IMR-90 (cell line): ENCODE measurements at regions not wholly inside any gene's neighbourhood (a gene's known extent, or its start where the extent isn't known, plus 50 kb on each side); places are given as distances from the start of the nearest gene placed in this dataset.

Experiments used
- ATAC-seq: fragments of 200-7000 bp; cut with Tn5 transposase; 2 replicates; pipeline ENCODE4 v1.9.1; 2020; ENCODE audit warnings: low read depth, mild to moderate bottlenecking, moderate library complexity
- BruUV-seq: library from RNA; stranded (reverse); fragments of 400-500 nt; replicated peaks from 2 replicates; lab custom pipeline; 2021; lab: Mats Ljungman, UMichigan
- CTCF ChIA-PET: fragments of 300-600 bp; formaldehyde crosslinking; extraction: SDS; loops from one replicate; lab custom pipeline; 2021; ENCODE audit warnings: antibody characterized with exemption; lab: Yijun Ruan, JAX
- POLR2A ChIA-PET: fragments of 300-600 bp; sonication (Branson Sonifier 250); formaldehyde crosslinking; loops from one replicate; lab custom pipeline; 2022; ENCODE audit warnings: antibody characterized with exemption; ENCODE audit not compliant: unreplicated experiment; lab: Charles Lee
- DNase-seq: peaks from one replicate; pipeline ENCODE4 v3.0.0; 2013
- H2AFZ ChIP-seq: replicated peaks from 2 replicates; pipeline ENCODE3; 2013; ENCODE audit warnings: low read length, mild to moderate bottlenecking; ENCODE audit not compliant: poor library complexity
- H2AK5ac ChIP-seq: 2 replicates; pipeline ENCODE4 v1.6.1; 2013; ENCODE audit warnings: low read depth, low read length, inconsistent platforms
- H2AK9ac ChIP-seq: replicated peaks from 2 replicates; pipeline ENCODE3; 2013; ENCODE audit warnings: mild to moderate bottlenecking, low read depth, low read length, moderate library complexity; ENCODE audit not compliant: poor library complexity
- H2BK120ac ChIP-seq: 2 replicates; pipeline ENCODE4 v1.6.1; 2013; ENCODE audit warnings: low read depth, low read length, inconsistent platforms
- H2BK15ac ChIP-seq: 3 replicates; pipeline ENCODE4 v1.6.1; 2013; ENCODE audit warnings: low read depth, low read length, inconsistent platforms
- H2BK20ac ChIP-seq: 2 replicates; pipeline ENCODE4 v1.6.1; 2013; ENCODE audit warnings: low read depth, mild to moderate bottlenecking, inconsistent platforms, low read length, moderate library complexity
- H2BK5ac ChIP-seq: 2 replicates; pipeline ENCODE4 v1.6.1; 2013; ENCODE audit warnings: mild to moderate bottlenecking, low read depth, low read length, inconsistent platforms; ENCODE audit not compliant: poor library complexity, severe bottlenecking
- H3K14ac ChIP-seq: replicated peaks from 2 replicates; pipeline ENCODE4 v1.6.1; 2013; ENCODE audit warnings: low read depth, low read length, inconsistent platforms
- H3K18ac ChIP-seq: 2 replicates; pipeline ENCODE4 v1.6.1; 2013; ENCODE audit warnings: low read depth, low read length, control low read depth
- H3K23ac ChIP-seq: 2 replicates; pipeline ENCODE4 v1.6.1; 2013; ENCODE audit warnings: low read depth, low read length, inconsistent platforms
- H3K27ac ChIP-seq: 2 replicates; pipeline ENCODE4 v1.5.1; 2013; ENCODE audit warnings: mild to moderate bottlenecking, control low read depth, low read length; ENCODE audit not compliant: insufficient read depth
- H3K27me3 ChIP-seq: 2 replicates; pipeline ENCODE4 v1.6.1; 2013; ENCODE audit warnings: low read length; ENCODE audit not compliant: control insufficient read depth, insufficient read depth
- H3K36me3 ChIP-seq: 2 replicates; pipeline ENCODE4 v1.6.1; 2013; ENCODE audit warnings: low read length, mixed read lengths; ENCODE audit not compliant: control insufficient read depth, insufficient read depth
- H3K4ac ChIP-seq: 2 replicates; pipeline ENCODE4 v1.6.1; 2013; ENCODE audit warnings: low read depth, low read length, inconsistent platforms
- H3K4me1 ChIP-seq: 2 replicates; pipeline ENCODE4 v1.6.1; 2013; ENCODE audit warnings: low read length, mixed read lengths; ENCODE audit not compliant: control insufficient read depth, insufficient read depth
- H3K4me2 ChIP-seq: 2 replicates; pipeline ENCODE4 v1.6.1; 2013; ENCODE audit warnings: low read depth, mild to moderate bottlenecking, control low read depth, low read length, moderate library complexity
- H3K4me3 ChIP-seq: 2 replicates; pipeline ENCODE4 v1.5.1; 2013; ENCODE audit warnings: low read depth, mild to moderate bottlenecking, control low read depth, low read length, moderate library complexity; ENCODE audit not compliant: insufficient read depth
- H3K56ac ChIP-seq: 2 replicates; pipeline ENCODE4 v1.6.1; 2013; ENCODE audit warnings: low read length, inconsistent platforms; ENCODE audit not compliant: insufficient read depth; ENCODE audit errors: extremely low read depth
- H3K79me1 ChIP-seq, 2 experiments: 2 replicates each; pipeline ENCODE4 v1.6.1; 2013; ENCODE audit warnings: low read length in 2 of 2, inconsistent platforms in 1 of 2, low read depth in 1 of 2
- H3K9ac ChIP-seq: 2 replicates; pipeline ENCODE4 v1.6.1; 2013; ENCODE audit warnings: low read depth, low read length, control low read depth
- H3K9me1 ChIP-seq: 2 replicates; pipeline ENCODE4 v1.6.1; 2013; ENCODE audit warnings: low read length, inconsistent platforms; ENCODE audit not compliant: insufficient read depth
- H3K9me3 ChIP-seq: 2 replicates; pipeline ENCODE4 v1.6.1; 2013; ENCODE audit warnings: low read length; ENCODE audit not compliant: control insufficient read depth, insufficient read depth
- H4K20me1 ChIP-seq: 2 replicates; pipeline ENCODE4 v1.6.1; 2013; ENCODE audit warnings: low read length, inconsistent platforms; ENCODE audit not compliant: insufficient read depth
- H4K5ac ChIP-seq: 2 replicates; pipeline ENCODE4 v1.6.1; 2013; ENCODE audit warnings: mild to moderate bottlenecking, low read depth, low read length, control low read depth
- H4K8ac ChIP-seq, 2 experiments: 2 replicates each; pipeline ENCODE4 v1.6.1; 2013; ENCODE audit warnings: low read depth in 2 of 2, low read length in 2 of 2, control low read depth in 1 of 2, inconsistent platforms in 1 of 2
- H4K91ac ChIP-seq: 2 replicates; pipeline ENCODE4 v1.6.1; 2013; ENCODE audit warnings: low read depth, low read length, inconsistent platforms; ENCODE audit not compliant: insufficient read depth
- BHLHE40 ChIP-seq: fragments of 150-350 bp; IDR thresholded peaks from 2 replicates; pipeline ENCODE4 v1.6.1; 2016; ENCODE audit warnings: mild to moderate bottlenecking, low read depth, low read length
- CEBPB ChIP-seq: IDR thresholded peaks from 2 replicates; pipeline ENCODE4 v1.6.1; 2012; ENCODE audit warnings: low read depth, low read length, improper control_type of control experiment
- CHD1 ChIP-seq: IDR thresholded peaks from 2 replicates; pipeline ENCODE4 v1.6.1; 2012; ENCODE audit warnings: low read depth, low read length, improper control_type of control experiment
- FOS ChIP-seq: fragments of 150-350 bp; IDR thresholded peaks from 2 replicates; pipeline ENCODE4 v1.6.1; 2016; ENCODE audit warnings: low read depth, low read length
- MAFK ChIP-seq: IDR thresholded peaks from 2 replicates; pipeline ENCODE4 v1.6.1; 2012; ENCODE audit warnings: low read depth, low read length, improper control_type of control experiment
- MAZ ChIP-seq: IDR thresholded peaks from 2 replicates; pipeline ENCODE4 v1.6.1; 2012; ENCODE audit warnings: low read depth, mild to moderate bottlenecking, low read length, improper control_type of control experiment, moderate library complexity, borderline replicate concordance
- NFE2L2 ChIP-seq: fragments of 150-350 bp; IDR thresholded peaks from 2 replicates; pipeline ENCODE4 v1.6.1; 2016; ENCODE audit warnings: low read depth, mild to moderate bottlenecking, low read length
- POLR2A ChIP-seq: IDR thresholded peaks from 2 replicates; pipeline ENCODE4 v1.6.1; 2012; ENCODE audit warnings: mild to moderate bottlenecking, low read depth, low read length
- RFX5 ChIP-seq: IDR thresholded peaks from 2 replicates; pipeline ENCODE4 v1.8.0; 2012; ENCODE audit warnings: low read depth, mild to moderate bottlenecking, low read length, moderate library complexity
- SMC3 ChIP-seq: fragments of 150-350 bp; IDR thresholded peaks from 2 replicates; pipeline ENCODE4 v1.6.1; 2016; ENCODE audit warnings: low read depth, mild to moderate bottlenecking, antibody characterized with exemption, low read length, moderate library complexity
- WGBS, 2 experiments: methylation state at CpG; one replicate each; pipeline versions ENCODE4 v1.1.5 to v1.1.7; 2013; ENCODE audit warnings: missing lambda C conversion rate in 2 of 2; ENCODE audit not compliant: insufficient read length in 1 of 2; ENCODE audit errors: extremely low coverage in 2 of 2; 5-methylcytosine and 5-hydroxymethylcytosine counted together
- dilution Hi-C: fragments of 300-500 bp; cut with HindIII; formaldehyde crosslinking; loops from one replicate; pipeline ENCODE4 v1.14.3; 2018; ENCODE audit warnings: low sequenced_read_pairs; ENCODE audit not compliant: unreplicated experiment
- in situ Hi-C: fragments of 300-500 bp; cut with MboI; formaldehyde crosslinking; loops from 3 replicates; pipeline ENCODE4 v1.14.3; 2019; ENCODE audit warnings: low sequenced_read_pairs, inconsistent platforms, mixed read lengths
- intact Hi-C: fragments of 100-400 bp; cut with micrococcal nuclease; formaldehyde crosslinking; loops from 2 replicates; pipeline ENCODE4 v1.10.0; 2022
- TF ChIP-seq, protein P1 (sequence below): fragments of 150-350 bp; IDR thresholded peaks from 2 replicates; pipeline ENCODE4 v1.6.1; 2016; ENCODE audit warnings: low read depth, mild to moderate bottlenecking, low read length, moderate library complexity, borderline replicate concordance
- TF ChIP-seq, protein P2 (sequence below): fragments of 150-350 bp; IDR thresholded peaks from 2 replicates; pipeline ENCODE4 v1.6.1; 2017; ENCODE audit warnings: mild to moderate bottlenecking, antibody characterized with exemption, low read length, low read depth

DNA sequence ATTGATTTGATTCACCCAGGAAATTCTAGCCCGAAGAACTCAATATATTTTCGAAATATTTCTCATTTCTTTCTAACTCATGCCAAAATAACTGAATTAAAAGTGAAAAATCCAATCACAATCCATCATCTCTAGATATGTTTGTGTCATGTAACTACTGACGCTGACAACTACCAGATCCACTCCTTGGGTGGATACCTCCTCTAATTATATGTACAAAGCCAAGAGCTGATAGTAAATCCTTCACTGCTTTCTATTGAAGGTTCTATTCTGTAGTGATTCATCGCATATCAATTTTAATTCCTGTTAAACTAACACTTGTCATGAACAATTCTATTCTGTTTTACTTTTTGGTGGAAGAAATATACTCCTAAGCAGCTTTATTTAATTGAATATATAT, 1056.6 kb upstream of the NXPH2 start:
- CTCF ChIA-PET, result no interaction called here
- Histone ChIP-seq H3K79me1 (no peaks in the 10 kb centered on the region), H3K4ac (no peak overlapping the region), H3K14ac (no peak overlapping the region), H3K18ac (no peak overlapping the region), H2AK5ac (no peak overlapping the region), H4K91ac (no peak overlapping the region), H3K56ac (no peak overlapping the region), H2BK120ac (no peak overlapping the region), H2BK20ac (no peak overlapping the region), H2BK5ac (no peak overlapping the region), H3K4me2 (no peak overlapping the region), H3K27ac (no peak overlapping the region), H3K4me1 (no peaks in the 10 kb centered on the region), H3K9ac (no peak overlapping the region), H3K9me1 (no peaks in the 10 kb centered on the region), H3K27me3 (no peaks in the 10 kb centered on the region), H3K23ac (no peak overlapping the region), H4K8ac (no peak overlapping the region), H2BK15ac (no peak overlapping the region), H3K4me3 (no peak overlapping the region), H2AFZ (no peak overlapping the region), H2AK9ac (no peak overlapping the region), H4K20me1 (no peaks in the 10 kb centered on the region), H4K5ac (no peak overlapping the region), H3K9me3 (peaks cover 2% of the 10 kb centered on the region; the same call in 1 of the 2 replicates), H3K36me3 (no peaks in the 10 kb centered on the region)
- dilution Hi-C loops, result no loop called here
- POLR2A ChIA-PET, result no interaction called here
- DNase-seq (no peak), ATAC-seq (no peak)
- intact Hi-C loops, result no loop called here
- no CpG with 5 or more reads among the region's 4 CpGs for WGBS, 2 experiments
- in situ Hi-C loops, result no loop called here
- no TSS peak for BruUV-seq
- TF ChIP-seq SMC3 (no peak), CHD1 (no peak), BHLHE40 (no peak), MAFK (no peak), POLR2A (no peak), NFE2L2 (no peak), RFX5 (no peak), CEBPB (no peak), FOS (no peak), MAZ (no peak)
- TF ChIP-seq, protein P1, sequence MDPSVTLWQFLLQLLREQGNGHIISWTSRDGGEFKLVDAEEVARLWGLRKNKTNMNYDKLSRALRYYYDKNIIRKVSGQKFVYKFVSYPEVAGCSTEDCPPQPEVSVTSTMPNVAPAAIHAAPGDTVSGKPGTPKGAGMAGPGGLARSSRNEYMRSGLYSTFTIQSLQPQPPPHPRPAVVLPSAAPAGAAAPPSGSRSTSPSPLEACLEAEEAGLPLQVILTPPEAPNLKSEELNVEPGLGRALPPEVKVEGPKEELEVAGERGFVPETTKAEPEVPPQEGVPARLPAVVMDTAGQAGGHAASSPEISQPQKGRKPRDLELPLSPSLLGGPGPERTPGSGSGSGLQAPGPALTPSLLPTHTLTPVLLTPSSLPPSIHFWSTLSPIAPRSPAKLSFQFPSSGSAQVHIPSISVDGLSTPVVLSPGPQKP, result no peak
- TF ChIP-seq, protein P2, sequence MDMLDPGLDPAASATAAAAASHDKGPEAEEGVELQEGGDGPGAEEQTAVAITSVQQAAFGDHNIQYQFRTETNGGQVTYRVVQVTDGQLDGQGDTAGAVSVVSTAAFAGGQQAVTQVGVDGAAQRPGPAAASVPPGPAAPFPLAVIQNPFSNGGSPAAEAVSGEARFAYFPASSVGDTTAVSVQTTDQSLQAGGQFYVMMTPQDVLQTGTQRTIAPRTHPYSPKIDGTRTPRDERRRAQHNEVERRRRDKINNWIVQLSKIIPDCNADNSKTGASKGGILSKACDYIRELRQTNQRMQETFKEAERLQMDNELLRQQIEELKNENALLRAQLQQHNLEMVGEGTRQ, result no peak
